ENCODE measurements at regions not wholly inside any gene's neighbourhood (a gene's known extent, or its start where the extent isn't known, plus 50 kb on each side); places are given as distances from the start of the nearest gene placed in this dataset.

DNA sequence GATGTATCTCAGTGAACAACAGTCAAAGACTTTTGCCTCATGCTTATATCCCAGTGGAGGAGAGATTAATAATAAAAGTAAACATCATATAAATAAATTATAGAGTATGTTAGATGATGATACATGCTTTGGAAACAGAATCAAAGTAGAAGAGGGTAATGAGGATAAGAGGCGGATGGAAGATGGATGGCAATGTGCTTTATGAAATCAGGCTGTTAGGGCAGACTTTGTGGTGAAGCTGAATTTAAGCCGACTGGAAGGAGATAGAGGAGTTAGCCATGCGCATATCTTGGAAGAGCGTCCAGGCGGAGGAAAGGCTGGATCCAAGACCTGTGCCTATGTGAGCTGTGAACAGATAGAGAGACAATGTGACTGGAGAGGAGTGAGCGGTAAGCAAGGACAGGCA, 74.9 kb upstream of the GUCY1A1 start (continued):
- no peak for TF ChIP-seq SP1 (IDR thresholded peaks at IDR 0.05; ENCODE audit: low read depth, low read length)
- no peak for TF ChIP-seq POU5F1 (IDR thresholded peaks at IDR 0.05; ENCODE audit: low read depth, low read length)
- no peak for TF ChIP-seq CEBPB (IDR thresholded peaks at IDR 0.05; ENCODE audit: low read depth, low read length)
- no peak for TF ChIP-seq SUZ12 (IDR thresholded peaks at IDR 0.05; ENCODE audit: low read length)
- no peak for TF ChIP-seq TBP (IDR thresholded peaks at IDR 0.05; ENCODE audit: low read depth, low read length)
- TF ChIP-seq, protein P1, sequence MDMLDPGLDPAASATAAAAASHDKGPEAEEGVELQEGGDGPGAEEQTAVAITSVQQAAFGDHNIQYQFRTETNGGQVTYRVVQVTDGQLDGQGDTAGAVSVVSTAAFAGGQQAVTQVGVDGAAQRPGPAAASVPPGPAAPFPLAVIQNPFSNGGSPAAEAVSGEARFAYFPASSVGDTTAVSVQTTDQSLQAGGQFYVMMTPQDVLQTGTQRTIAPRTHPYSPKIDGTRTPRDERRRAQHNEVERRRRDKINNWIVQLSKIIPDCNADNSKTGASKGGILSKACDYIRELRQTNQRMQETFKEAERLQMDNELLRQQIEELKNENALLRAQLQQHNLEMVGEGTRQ (IDR thresholded peaks at IDR 0.05; ENCODE audit: low read length), result no peak

Data from H1 (cell line).